GM13977 (cell line): ENCODE measurements at regions not wholly inside any gene's neighbourhood (a gene's known extent, or its start where the extent isn't known, plus 50 kb on each side); places are given as distances from the start of the nearest gene placed in this dataset.

Source experiments
- DNase-seq: peaks from one replicate; pipeline ENCODE4 v3.0.0; 2012; ENCODE audit warnings: low spot score
- CTCF ChIP-seq: IDR thresholded peaks from 2 replicates; pipeline ENCODE4 v1.5.1; 2012; ENCODE audit warnings: mild to moderate bottlenecking, control low read depth; ENCODE audit not compliant: insufficient read depth; ENCODE audit errors: extremely low read depth, missing control alignments
- in situ Hi-C: fragments of 300-500 bp; cut with MboI; formaldehyde crosslinking; loops from one replicate; pipeline ENCODE4 v1.12.0; 2022; ENCODE audit warnings: low sequenced_read_pairs, low pct_unique_long_range_greater_than_20kb, mixed read lengths, inconsistent platforms; ENCODE audit not compliant: unreplicated experiment

- in situ Hi-C loops: no loop called here
- TF ChIP-seq CTCF: no peak
- no peak for DNase-seq
These were observed 318.9 kb downstream of the PTTG2 start for GRCh38 chr4:38279077-38279476.

GRCh38 chr4:38279650-38280322 lies 319.6 kb downstream of the PTTG2 start:
- in situ Hi-C loops: no loop called here
- no peak for DNase-seq
- TF ChIP-seq CTCF: no peak

DNA sequence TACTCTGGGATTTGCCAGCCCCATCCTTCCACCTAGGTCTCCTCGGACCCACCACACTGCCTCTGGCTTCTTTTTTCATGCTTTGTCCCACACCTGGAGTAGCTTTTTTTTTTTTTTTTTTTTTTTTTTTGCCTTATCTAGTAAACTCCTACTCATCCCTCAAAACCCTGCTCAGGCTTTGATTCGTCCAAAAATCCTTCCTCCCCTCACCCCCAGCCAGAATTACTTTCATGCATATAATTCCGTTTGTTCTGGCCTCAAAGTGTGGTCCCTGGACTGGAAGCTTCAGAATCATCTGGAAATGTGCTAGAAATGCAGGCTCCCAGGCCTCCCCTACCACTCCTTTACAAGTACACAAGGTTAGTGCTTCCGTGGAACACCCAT lies 320.1 kb downstream of the PTTG2 start:
- in situ Hi-C loops: no loop called here
- DNase-seq: no peak
- no peak for TF ChIP-seq CTCF

DNA sequence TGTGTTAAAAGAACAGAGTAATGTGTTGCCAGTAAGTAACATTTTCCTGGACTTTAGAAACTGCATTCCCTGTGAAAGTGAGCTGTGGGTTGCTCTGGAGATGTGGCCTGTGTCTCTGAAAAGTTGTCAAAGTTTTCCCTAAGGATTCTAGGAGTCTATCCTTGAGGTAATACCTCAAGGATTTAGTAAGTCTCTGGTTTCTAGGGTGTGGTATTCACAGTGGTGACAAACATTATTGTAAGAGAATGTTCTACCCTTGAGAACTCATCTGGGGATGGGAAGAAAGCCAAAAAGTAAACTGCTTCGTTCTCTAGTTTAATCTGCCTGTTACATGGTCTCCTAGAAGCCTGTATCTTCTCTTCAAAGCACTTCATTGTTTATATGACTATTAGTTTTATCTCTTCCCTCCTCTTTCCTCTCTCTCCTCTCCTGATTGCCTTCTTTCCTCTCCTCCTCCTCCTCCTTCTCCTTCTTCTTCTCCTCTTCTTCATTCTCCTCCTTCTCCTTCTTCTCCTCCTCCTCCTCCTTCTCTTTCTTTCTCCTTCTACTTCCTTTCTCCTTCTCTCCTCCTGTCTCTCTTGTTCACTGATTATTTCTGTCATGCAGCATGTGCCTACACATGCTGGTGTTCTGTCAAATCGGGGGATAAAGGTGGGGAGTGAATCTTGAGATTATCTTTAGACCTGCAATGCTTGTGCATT lies 321.3 kb downstream of the PTTG2 start:
- no peak for TF ChIP-seq CTCF
- no peak for DNase-seq
- in situ Hi-C loops: no loop called here

GRCh38 chr4:38283724-38284123 lies 323.5 kb downstream of the PTTG2 start:
- no peak for DNase-seq
- in situ Hi-C loops: no loop called here

More at GRCh38 chr4:38283724-38284123, 323.5 kb downstream of the PTTG2 start:
- TF ChIP-seq CTCF: no peak
